GM10266 (cell line): ENCODE measurements at regions not wholly inside any gene's neighbourhood (a gene's known extent, or its start where the extent isn't known, plus 50 kb on each side); places are given as distances from the start of the nearest gene placed in this dataset.
"Not testable (repeated sequence)": the region's sequence is repeated elsewhere in the genome, so short reads cannot be mapped to it uniquely, and the experiment has no call there.

ENCODE experiments used
- DNase-seq: peaks from one replicate; pipeline ENCODE4 v3.0.0; 2012; ENCODE audit errors: extremely low spot score
- CTCF ChIP-seq: IDR thresholded peaks from 2 replicates; pipeline ENCODE4 v1.5.1; 2012; ENCODE audit warnings: mild to moderate bottlenecking, low read depth; ENCODE audit not compliant: control insufficient read depth, insufficient read depth; ENCODE audit errors: missing control alignments

- TF ChIP-seq CTCF, result no peak
- DNase-seq, result no peak
These were observed 239.7 kb downstream of the FGF9 start for GRCh38 chr13:21910546-21910945.

GRCh38 chr13:21911646-21912298, 240.9 kb downstream of the FGF9 start:
- TF ChIP-seq CTCF, result no peak
- DNase-seq, result no peak

- TF ChIP-seq CTCF, result peak; percentile 28
- no peak for DNase-seq
These were observed 242.1 kb downstream of the FGF9 start for GRCh38 chr13:21913010-21913409.

GRCh38 chr13:21917086-21918015, 246.5 kb downstream of the FGF9 start:
- DNase-seq, result no peak
- TF ChIP-seq CTCF, result no peak

GRCh38 chr13:21920802-21921201, 249.9 kb downstream of the FGF9 start:
- DNase-seq, result not testable (repeated sequence)

- no peak for TF ChIP-seq CTCF
- no peak for DNase-seq
These were observed 254.1 kb downstream of the FGF9 start for GRCh38 chr13:21924958-21925357.

- no peak for DNase-seq
- no peak for TF ChIP-seq CTCF
These were observed 254.8 kb downstream of the FGF9 start for GRCh38 chr13:21925720-21926119.

- DNase-seq, result no peak
- TF ChIP-seq CTCF, result no peak
These were observed 258.5 kb downstream of the FGF9 start for GRCh38 chr13:21929400-21929799.
